ENCODE measurements at regions not wholly inside any gene's neighbourhood (a gene's known extent, or its start where the extent isn't known, plus 50 kb on each side); places are given as distances from the start of the nearest gene placed in this dataset.

DNA sequence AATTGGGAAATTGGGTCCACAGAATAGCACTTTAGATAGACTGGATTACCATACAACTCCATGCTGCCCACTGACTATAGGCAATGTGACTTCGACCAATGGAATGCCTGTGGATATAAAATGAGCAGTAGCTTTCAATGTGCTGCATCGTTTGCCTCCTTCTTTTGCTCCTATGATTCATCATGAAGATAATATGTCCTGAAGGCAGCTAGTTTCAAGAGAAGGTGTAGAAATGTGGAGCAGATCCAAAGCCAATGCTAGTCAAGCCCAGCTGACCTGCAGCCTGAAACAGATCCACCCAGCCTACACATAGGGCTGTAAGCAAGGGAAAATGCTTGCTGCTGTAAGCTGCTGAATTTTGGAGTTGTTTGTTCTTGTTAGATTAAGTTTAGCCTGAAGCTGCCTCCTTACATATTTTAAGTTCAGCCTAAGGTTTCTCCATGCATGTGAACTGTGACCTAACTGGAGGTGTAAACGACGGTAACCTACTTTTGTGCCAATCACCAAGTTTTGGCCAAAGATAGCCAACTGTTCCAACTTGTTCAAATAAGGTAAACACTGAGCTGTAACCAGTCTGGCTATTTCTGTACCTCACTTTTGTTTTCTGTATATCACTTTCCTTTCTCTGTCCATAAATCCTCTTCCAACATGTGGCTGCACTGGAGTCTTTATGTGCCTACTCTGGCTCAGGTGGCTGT, 169.1 kb upstream of the AVPR1A start:
- no TSS peak for BruUV-seq (replicated peaks)
- ChIA-PET CTCF (no interaction called here), POLR2A (no interaction called here), RAD21 (ENCODE audit: unreplicated experiment) (no interaction called here), SMC1A (ENCODE audit: uncharacterized antibody, unreplicated experiment) (no interaction called here)
- no peak overlapping the region for H3K4me3 ChIP-seq
- no peaks in the 10 kb centered on the region for H4K20me1 ChIP-seq (ENCODE audit: control insufficient read depth, insufficient read depth)
- 38% methylated on average over 4 of the region's 4 CpGs for WGBS (ENCODE audit: insufficient coverage, insufficient replicate concordance, low lambda C conversion rate, missing lambda C conversion rate)
- H3K9ac ChIP-seq (ENCODE audit: control insufficient read depth, insufficient read depth, low read length), result no peak overlapping the region
- no peak overlapping the region for H3K27ac ChIP-seq (ENCODE audit: control insufficient read depth, insufficient read depth)
- TF ChIP-seq, protein P1, sequence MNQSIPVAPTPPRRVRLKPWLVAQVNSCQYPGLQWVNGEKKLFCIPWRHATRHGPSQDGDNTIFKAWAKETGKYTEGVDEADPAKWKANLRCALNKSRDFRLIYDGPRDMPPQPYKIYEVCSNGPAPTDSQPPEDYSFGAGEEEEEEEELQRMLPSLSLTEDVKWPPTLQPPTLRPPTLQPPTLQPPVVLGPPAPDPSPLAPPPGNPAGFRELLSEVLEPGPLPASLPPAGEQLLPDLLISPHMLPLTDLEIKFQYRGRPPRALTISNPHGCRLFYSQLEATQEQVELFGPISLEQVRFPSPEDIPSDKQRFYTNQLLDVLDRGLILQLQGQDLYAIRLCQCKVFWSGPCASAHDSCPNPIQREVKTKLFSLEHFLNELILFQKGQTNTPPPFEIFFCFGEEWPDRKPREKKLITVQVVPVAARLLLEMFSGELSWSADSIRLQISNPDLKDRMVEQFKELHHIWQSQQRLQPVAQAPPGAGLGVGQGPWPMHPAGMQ (IDR thresholded peaks at IDR 0.05; ENCODE audit: borderline replicate concordance), result no peak
- TF ChIP-seq EZH2 (IDR thresholded peaks at IDR 0.05; ENCODE audit: borderline replicate concordance, control insufficient read depth, low read depth, low read length), result no peak
- TF ChIP-seq, protein P2, sequence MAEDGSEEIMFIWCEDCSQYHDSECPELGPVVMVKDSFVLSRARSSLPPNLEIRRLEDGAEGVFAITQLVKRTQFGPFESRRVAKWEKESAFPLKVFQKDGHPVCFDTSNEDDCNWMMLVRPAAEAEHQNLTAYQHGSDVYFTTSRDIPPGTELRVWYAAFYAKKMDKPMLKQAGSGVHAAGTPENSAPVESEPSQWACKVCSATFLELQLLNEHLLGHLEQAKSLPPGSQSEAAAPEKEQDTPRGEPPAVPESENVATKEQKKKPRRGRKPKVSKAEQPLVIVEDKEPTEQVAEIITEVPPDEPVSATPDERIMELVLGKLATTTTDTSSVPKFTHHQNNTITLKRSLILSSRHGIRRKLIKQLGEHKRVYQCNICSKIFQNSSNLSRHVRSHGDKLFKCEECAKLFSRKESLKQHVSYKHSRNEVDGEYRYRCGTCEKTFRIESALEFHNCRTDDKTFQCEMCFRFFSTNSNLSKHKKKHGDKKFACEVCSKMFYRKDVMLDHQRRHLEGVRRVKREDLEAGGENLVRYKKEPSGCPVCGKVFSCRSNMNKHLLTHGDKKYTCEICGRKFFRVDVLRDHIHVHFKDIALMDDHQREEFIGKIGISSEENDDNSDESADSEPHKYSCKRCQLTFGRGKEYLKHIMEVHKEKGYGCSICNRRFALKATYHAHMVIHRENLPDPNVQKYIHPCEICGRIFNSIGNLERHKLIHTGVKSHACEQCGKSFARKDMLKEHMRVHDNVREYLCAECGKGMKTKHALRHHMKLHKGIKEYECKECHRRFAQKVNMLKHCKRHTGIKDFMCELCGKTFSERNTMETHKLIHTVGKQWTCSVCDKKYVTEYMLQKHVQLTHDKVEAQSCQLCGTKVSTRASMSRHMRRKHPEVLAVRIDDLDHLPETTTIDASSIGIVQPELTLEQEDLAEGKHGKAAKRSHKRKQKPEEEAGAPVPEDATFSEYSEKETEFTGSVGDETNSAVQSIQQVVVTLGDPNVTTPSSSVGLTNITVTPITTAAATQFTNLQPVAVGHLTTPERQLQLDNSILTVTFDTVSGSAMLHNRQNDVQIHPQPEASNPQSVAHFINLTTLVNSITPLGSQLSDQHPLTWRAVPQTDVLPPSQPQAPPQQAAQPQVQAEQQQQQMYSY (CRISPR knock-in tag; IDR thresholded peaks at IDR 0.05), result no peak
- no peak for TF ChIP-seq ZSCAN29 (IDR thresholded peaks at IDR 0.05)
- no peak for TF ChIP-seq MEF2A (IDR thresholded peaks at IDR 0.05; ENCODE audit: insufficient read depth, low read depth, low read length)
- in situ Hi-C loops (cut with MboI), result no loop called here
- no peaks in the 10 kb centered on the region for H3K27me3 ChIP-seq (replicated peaks in 1 of 2; ENCODE audit: control insufficient read depth in 2 of 2, insufficient read depth in 2 of 2, low read length in 1 of 2)
- no peaks in the 10 kb centered on the region for H3K79me2 ChIP-seq (ENCODE audit: control insufficient read depth, insufficient read depth, low read length)
- H3K9me3 ChIP-seq (replicated peaks; ENCODE audit: control insufficient read depth, insufficient read depth, low read length), result no peaks in the 10 kb centered on the region
- no peaks in the 10 kb centered on the region for H3K4me1 ChIP-seq (ENCODE audit: control insufficient read depth, insufficient read depth, low read length)
- intact Hi-C loops (cut with micrococcal nuclease; ENCODE audit: unreplicated experiment), result no loop called here
- H3K36me3 ChIP-seq (ENCODE audit: control insufficient read depth in 2 of 2, insufficient read depth in 2 of 2, low read length in 1 of 2), result no peaks in the 10 kb centered on the region
- no peak overlapping the region for H2AFZ ChIP-seq (ENCODE audit: control insufficient read depth, low read depth, low read length)
- no peak overlapping the region for H3K4me2 ChIP-seq (ENCODE audit: control insufficient read depth, insufficient read depth)
- FAIRE-seq, result no peak
- no peak for ATAC-seq
- no peak for DNase-seq (ENCODE audit: low read depth, low spot score)

Data from GM12878 (cell line).